ENCODE measurements at regions not wholly inside any gene's neighbourhood (a gene's known extent, or its start where the extent isn't known, plus 50 kb on each side); places are given as distances from the start of the nearest gene placed in this dataset.

DNA sequence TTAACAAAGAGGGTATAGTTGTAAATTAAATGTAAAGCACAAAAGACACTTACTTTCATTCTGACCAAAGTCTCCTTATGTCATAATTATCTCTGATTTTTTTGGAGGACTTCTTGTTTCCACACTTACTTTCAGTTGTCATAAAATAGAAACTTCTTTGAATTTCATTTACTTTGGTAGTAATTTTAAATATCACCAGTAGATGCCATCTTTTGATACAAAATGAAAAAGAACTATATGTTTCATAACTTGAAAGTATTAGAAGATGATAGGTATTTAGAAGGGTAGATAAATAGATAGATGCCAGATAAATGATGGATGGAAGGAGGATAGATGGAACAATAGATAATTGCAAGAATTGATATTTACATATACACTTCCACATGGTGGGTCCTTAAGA, 1865.3 kb upstream of the CDH9 start:
- TF ChIP-seq NRF1 (IDR thresholded peaks at IDR 0.05; ENCODE audit: low read depth, low read length) (no peak), EP300 (IDR thresholded peaks at IDR 0.05; ENCODE audit: borderline replicate concordance in 1 of 2, low read depth in 1 of 2, low read length in 1 of 2) (no peak), CHD2 (IDR thresholded peaks at IDR 0.05; ENCODE audit: low read length, partially characterized antibody) (no peak), POLR2AphosphoS5 (IDR thresholded peaks at IDR 0.05; ENCODE audit: low read depth, low read length) (no peak), RXRA (IDR thresholded peaks at IDR 0.05; ENCODE audit: borderline replicate concordance, low read depth) (no peak), TAF1 (IDR thresholded peaks at IDR 0.05; ENCODE audit: borderline replicate concordance, low read depth, low read length) (no peak), SIN3A (IDR thresholded peaks at IDR 0.05; ENCODE audit: borderline replicate concordance, low read depth, low read length) (no peak)
- TF ChIP-seq, protein P1, sequence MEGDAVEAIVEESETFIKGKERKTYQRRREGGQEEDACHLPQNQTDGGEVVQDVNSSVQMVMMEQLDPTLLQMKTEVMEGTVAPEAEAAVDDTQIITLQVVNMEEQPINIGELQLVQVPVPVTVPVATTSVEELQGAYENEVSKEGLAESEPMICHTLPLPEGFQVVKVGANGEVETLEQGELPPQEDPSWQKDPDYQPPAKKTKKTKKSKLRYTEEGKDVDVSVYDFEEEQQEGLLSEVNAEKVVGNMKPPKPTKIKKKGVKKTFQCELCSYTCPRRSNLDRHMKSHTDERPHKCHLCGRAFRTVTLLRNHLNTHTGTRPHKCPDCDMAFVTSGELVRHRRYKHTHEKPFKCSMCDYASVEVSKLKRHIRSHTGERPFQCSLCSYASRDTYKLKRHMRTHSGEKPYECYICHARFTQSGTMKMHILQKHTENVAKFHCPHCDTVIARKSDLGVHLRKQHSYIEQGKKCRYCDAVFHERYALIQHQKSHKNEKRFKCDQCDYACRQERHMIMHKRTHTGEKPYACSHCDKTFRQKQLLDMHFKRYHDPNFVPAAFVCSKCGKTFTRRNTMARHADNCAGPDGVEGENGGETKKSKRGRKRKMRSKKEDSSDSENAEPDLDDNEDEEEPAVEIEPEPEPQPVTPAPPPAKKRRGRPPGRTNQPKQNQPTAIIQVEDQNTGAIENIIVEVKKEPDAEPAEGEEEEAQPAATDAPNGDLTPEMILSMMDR (IDR thresholded peaks at IDR 0.05), result peak; percentile 25; the same call in 1 of the 2 replicates
- TF ChIP-seq, protein P2, sequence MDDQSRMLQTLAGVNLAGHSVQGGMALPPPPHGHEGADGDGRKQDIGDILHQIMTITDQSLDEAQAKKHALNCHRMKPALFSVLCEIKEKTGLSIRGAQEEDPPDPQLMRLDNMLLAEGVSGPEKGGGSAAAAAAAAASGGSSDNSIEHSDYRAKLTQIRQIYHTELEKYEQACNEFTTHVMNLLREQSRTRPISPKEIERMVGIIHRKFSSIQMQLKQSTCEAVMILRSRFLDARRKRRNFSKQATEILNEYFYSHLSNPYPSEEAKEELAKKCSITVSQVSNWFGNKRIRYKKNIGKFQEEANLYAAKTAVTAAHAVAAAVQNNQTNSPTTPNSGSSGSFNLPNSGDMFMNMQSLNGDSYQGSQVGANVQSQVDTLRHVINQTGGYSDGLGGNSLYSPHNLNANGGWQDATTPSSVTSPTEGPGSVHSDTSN (IDR thresholded peaks at IDR 0.05), result no peak
- TF ChIP-seq, protein P3, sequence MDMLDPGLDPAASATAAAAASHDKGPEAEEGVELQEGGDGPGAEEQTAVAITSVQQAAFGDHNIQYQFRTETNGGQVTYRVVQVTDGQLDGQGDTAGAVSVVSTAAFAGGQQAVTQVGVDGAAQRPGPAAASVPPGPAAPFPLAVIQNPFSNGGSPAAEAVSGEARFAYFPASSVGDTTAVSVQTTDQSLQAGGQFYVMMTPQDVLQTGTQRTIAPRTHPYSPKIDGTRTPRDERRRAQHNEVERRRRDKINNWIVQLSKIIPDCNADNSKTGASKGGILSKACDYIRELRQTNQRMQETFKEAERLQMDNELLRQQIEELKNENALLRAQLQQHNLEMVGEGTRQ (IDR thresholded peaks at IDR 0.05; ENCODE audit: borderline replicate concordance, low read depth, low read length), result no peak
- TF ChIP-seq, protein P4, sequence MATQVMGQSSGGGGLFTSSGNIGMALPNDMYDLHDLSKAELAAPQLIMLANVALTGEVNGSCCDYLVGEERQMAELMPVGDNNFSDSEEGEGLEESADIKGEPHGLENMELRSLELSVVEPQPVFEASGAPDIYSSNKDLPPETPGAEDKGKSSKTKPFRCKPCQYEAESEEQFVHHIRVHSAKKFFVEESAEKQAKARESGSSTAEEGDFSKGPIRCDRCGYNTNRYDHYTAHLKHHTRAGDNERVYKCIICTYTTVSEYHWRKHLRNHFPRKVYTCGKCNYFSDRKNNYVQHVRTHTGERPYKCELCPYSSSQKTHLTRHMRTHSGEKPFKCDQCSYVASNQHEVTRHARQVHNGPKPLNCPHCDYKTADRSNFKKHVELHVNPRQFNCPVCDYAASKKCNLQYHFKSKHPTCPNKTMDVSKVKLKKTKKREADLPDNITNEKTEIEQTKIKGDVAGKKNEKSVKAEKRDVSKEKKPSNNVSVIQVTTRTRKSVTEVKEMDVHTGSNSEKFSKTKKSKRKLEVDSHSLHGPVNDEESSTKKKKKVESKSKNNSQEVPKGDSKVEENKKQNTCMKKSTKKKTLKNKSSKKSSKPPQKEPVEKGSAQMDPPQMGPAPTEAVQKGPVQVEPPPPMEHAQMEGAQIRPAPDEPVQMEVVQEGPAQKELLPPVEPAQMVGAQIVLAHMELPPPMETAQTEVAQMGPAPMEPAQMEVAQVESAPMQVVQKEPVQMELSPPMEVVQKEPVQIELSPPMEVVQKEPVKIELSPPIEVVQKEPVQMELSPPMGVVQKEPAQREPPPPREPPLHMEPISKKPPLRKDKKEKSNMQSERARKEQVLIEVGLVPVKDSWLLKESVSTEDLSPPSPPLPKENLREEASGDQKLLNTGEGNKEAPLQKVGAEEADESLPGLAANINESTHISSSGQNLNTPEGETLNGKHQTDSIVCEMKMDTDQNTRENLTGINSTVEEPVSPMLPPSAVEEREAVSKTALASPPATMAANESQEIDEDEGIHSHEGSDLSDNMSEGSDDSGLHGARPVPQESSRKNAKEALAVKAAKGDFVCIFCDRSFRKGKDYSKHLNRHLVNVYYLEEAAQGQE (IDR thresholded peaks at IDR 0.05; ENCODE audit: low read depth, low read length), result no peak

Measured in SK-N-SH (cell line).